ENCODE measurements at regions not wholly inside any gene's neighbourhood (a gene's known extent, or its start where the extent isn't known, plus 50 kb on each side); places are given as distances from the start of the nearest gene placed in this dataset.
"Not testable (repeated sequence)": the region's sequence is repeated elsewhere in the genome, so short reads cannot be mapped to it uniquely, and the experiment has no call there.

DNA sequence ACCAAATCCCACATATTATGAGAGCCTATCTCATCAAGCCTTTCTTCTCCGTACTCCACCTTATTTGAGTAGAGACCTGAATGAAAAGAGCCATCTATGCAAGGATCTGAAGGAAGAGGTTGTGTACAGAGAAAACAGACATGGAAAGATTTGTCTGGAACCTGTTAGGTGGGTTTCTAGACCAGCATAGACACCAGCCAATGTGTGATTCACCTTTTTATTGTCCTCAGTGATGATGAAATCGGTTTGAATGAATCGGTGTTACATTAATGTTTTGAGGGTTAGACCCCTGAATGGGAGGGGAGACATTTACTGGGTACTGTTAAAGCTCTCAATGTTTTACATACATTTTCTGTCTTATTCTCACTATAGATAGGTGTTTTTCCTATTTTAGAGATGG is 223.6 kb downstream of the NMUR2 start:
- no peak for DNase-seq
- Mint-ChIP-seq H3K4me3 (no peak overlapping the region), H3K36me3 (no peaks in the 10 kb centered on the region), H3K27me3 (no peaks in the 10 kb centered on the region), H3K9me3 (peaks cover 1% of the 10 kb centered on the region), H3K27ac (no peak overlapping the region), H3K4me1 (no peaks in the 10 kb centered on the region)
- CTCF ChIA-PET = no interaction called here

- Mint-ChIP-seq H3K9me3 (peaks cover 1% of the 10 kb centered on the region), H3K36me3 (no peaks in the 10 kb centered on the region), H3K27me3 (no peaks in the 10 kb centered on the region), H3K4me3 (no peak overlapping the region), H3K4me1 (no peaks in the 10 kb centered on the region), H3K27ac (no peak overlapping the region)
- DNase-seq = no peak
- CTCF ChIA-PET = no interaction called here
Observed at GRCh38 chr5:152178350-152178699, 226.8 kb downstream of the NMUR2 start.

DNA sequence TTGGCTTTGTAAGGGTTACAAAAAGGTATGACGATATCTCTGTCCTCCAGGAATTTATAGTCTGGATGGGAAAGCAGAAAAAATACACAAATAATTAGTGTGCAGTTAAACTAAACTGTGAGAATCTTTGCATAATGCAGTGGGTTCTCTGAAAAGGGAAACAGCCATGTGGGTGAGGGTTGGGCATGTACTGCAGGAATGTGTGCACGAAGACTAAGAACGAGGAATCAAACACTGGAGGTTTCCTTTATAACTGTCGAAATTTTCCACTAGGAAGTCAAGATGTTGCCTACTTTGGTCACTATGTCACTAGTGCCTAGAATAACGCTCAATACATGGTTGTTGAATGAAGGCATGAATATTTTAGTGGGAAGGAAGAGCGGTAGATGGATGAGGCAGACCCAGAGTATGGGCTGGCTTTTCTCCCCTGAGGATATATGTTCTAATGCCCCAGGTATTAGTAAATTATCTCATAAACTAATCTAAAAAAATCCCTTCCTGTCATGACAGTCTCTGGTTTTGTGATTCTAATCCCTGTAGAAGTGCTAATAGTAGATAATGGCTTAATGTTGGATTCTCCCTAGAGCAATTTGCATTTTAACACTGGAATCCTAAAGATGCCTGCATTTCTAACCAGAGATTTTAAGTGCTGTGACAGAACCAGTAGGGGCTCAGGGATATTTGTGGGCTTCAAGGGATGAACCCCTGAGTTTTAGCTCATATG is 227.3 kb downstream of the NMUR2 start:
- Mint-ChIP-seq H3K4me3 (no peak overlapping the region), H3K4me1 (no peaks in the 10 kb centered on the region), H3K9me3 (peaks cover 1% of the 10 kb centered on the region), H3K36me3 (no peaks in the 10 kb centered on the region), H3K27ac (no peak overlapping the region), H3K27me3 (no peaks in the 10 kb centered on the region)
- DNase-seq = no peak
- CTCF ChIA-PET = no interaction called here

GRCh38 chr5:152171888-152172287 is 233.2 kb downstream of the NMUR2 start:
- Mint-ChIP-seq H3K4me1 (no peaks in the 10 kb centered on the region), H3K4me3 (no peak overlapping the region)

GRCh38 chr5:152170350-152170749 is 234.7 kb downstream of the NMUR2 start:
- no peak overlapping the region for H3K4me3 Mint-ChIP-seq
- no peak overlapping the region for H3K27ac Mint-ChIP-seq
- no peaks in the 10 kb centered on the region for H3K9me3 Mint-ChIP-seq
- no peaks in the 10 kb centered on the region for H3K27me3 Mint-ChIP-seq
- H3K36me3 Mint-ChIP-seq = no peaks in the 10 kb centered on the region
- no peaks in the 10 kb centered on the region for H3K4me1 Mint-ChIP-seq
- CTCF ChIA-PET = no interaction called here
- no peak for DNase-seq

More at GRCh38 chr5:152171888-152172287, 233.2 kb downstream of the NMUR2 start:
- H3K9me3 Mint-ChIP-seq = no peaks in the 10 kb centered on the region
- CTCF ChIA-PET = interaction anchor here (0.9 kb wide), 1 partner anchor 29 kb away, joined by 3 read pairs; no protein-coding TSS in a partner anchor
- no peak overlapping the region for H3K27ac Mint-ChIP-seq
- no peak for DNase-seq
- H3K36me3 Mint-ChIP-seq = no peaks in the 10 kb centered on the region
- H3K27me3 Mint-ChIP-seq = no peaks in the 10 kb centered on the region

DNA sequence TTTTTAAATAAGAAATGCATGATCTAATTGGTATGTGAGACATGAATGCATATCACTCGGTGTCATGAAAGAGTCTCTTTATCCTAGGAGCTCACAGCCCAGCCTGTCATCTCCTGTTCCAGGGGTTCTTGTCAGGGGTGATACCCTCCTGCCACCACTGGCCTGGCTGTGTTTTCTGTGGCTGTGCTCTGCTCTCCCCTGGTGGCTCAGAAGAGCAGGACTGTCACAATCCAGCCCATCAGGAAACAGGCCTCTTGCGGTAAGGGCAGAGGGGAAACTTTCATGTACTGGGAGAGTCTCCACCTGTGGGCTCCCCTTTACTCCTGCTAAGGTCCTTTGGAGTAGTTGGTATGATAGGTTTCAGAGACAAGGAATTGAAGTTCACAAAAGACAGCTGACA is 240.2 kb upstream of the GLRA1 start:
- Mint-ChIP-seq H3K27me3 (no peaks in the 10 kb centered on the region), H3K4me1 (peaks cover 4% of the 10 kb centered on the region), H3K4me3 (no peak overlapping the region), H3K36me3 (no peaks in the 10 kb centered on the region), H3K9me3 (no peaks in the 10 kb centered on the region), H3K27ac (no peak overlapping the region)
- CTCF ChIA-PET = no interaction called here
- no peak for DNase-seq

DNA sequence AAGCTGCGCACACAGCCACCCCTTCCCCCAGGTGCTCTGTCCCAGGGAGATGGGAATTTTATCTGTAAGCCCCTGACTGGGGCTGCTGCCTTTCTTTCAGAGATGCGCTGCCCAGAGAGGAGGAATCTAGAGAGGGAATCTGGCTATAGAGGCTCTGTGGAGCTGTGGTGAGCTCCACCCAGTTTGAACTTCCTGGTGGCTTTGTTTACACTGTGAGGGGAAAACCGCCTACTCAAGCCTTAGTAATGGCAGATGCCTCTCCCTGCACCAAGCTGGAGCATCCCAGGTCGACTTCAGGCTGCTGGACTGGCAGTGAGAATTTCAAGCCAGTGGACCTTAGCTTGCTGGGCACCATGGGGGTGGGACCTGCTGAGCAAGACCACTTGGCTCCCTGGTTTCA is 235.2 kb upstream of the GLRA1 start:
- CTCF ChIA-PET, H3K36me3 Mint-ChIP-seq, H3K4me3 Mint-ChIP-seq, DNase-seq, H3K27me3 Mint-ChIP-seq: not testable (repeated sequence)
- Mint-ChIP-seq H3K27ac (peak overlapping the region; percentile 62), H3K4me1 (peaks cover 14% of the 10 kb centered on the region), H3K9me3 (peaks cover 14% of the 10 kb centered on the region)

- H3K27ac Mint-ChIP-seq, DNase-seq, H3K4me1 Mint-ChIP-seq, CTCF ChIA-PET, H3K36me3 Mint-ChIP-seq, H3K27me3 Mint-ChIP-seq, H3K4me3 Mint-ChIP-seq: not testable (repeated sequence)
- peaks cover 16% of the 10 kb centered on the region for H3K9me3 Mint-ChIP-seq
Observed at GRCh38 chr5:152154452-152154851, 229.8 kb upstream of the GLRA1 start.

GRCh38 chr5:152151940-152152339 is 227.3 kb upstream of the GLRA1 start:
- no peak overlapping the region for H3K4me3 Mint-ChIP-seq
- H3K4me1 Mint-ChIP-seq = no peaks in the 10 kb centered on the region
- H3K27me3 Mint-ChIP-seq = peaks cover 7% of the 10 kb centered on the region
- no peak for DNase-seq
- peaks cover 4% of the 10 kb centered on the region for H3K9me3 Mint-ChIP-seq
- H3K36me3 Mint-ChIP-seq = no peaks in the 10 kb centered on the region
- H3K27ac Mint-ChIP-seq = no peak overlapping the region
- CTCF ChIA-PET = no interaction called here

GRCh38 chr5:152151113-152151512 is 226.5 kb upstream of the GLRA1 start:
- CTCF ChIA-PET = no interaction called here
- H3K27ac Mint-ChIP-seq = no peak overlapping the region
- no peaks in the 10 kb centered on the region for H3K4me1 Mint-ChIP-seq
- H3K36me3 Mint-ChIP-seq = no peaks in the 10 kb centered on the region
- H3K9me3 Mint-ChIP-seq = peaks cover 4% of the 10 kb centered on the region
- H3K4me3 Mint-ChIP-seq = no peak overlapping the region
- no peak for DNase-seq
- H3K27me3 Mint-ChIP-seq = peaks cover 7% of the 10 kb centered on the region

DNA sequence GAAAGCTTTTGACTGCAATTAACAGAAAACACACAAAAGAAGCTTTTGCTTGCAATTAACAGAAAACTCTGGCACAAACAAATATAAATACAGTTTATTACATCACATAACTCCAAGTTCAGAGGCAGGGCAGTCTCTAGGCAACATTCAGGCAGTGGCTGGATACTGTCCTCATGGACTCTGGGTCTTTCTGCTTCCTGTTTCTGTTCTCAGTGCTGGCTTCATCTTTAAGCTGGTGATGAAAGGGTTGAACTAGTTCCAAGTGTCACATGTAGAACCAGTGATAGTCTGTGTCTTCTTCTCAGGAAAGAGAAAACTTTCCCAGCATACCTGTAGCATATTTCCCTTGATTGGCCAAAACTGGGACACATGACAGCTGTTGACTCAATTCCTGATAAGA is 222.6 kb upstream of the GLRA1 start:
- Mint-ChIP-seq H3K27me3 (peaks cover 12% of the 10 kb centered on the region), H3K36me3 (no peaks in the 10 kb centered on the region), H3K4me3 (no peak overlapping the region), H3K27ac (no peak overlapping the region), H3K4me1 (no peaks in the 10 kb centered on the region), H3K9me3 (no peaks in the 10 kb centered on the region)
- CTCF ChIA-PET = interaction anchor here (10.0 kb wide), 1 partner anchor 320 kb away, joined by 168 read pairs; no protein-coding TSS in a partner anchor
- DNase-seq = no peak

DNA sequence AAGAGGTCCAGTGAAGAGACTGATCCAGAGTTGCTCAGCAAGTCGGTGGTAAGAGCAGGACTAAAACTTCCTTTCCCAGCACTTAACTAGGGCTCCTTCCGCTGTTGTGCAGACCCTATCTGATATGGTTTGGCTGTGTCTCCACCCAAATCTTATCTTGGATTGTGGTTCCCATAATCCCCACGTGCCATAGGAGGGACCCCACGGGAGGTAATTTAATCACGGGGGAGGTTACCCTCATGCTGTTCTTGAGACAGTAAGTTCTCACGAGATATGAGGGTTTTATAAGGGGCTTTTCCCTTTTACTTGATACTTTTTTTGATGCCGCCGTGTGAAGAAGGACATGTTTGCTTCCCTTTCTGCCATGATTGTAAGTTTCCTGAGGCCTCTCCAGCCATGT is 221.9 kb upstream of the GLRA1 start:
- H3K27ac Mint-ChIP-seq = peak overlapping the region; percentile 30
- H3K4me3 Mint-ChIP-seq = no peak overlapping the region
- no peaks in the 10 kb centered on the region for H3K4me1 Mint-ChIP-seq
- H3K9me3 Mint-ChIP-seq = no peaks in the 10 kb centered on the region
- CTCF ChIA-PET = interaction anchor here (10.0 kb wide), 1 partner anchor 320 kb away, joined by 168 read pairs; no protein-coding TSS in a partner anchor
- no peaks in the 10 kb centered on the region for H3K36me3 Mint-ChIP-seq
- peaks cover 12% of the 10 kb centered on the region for H3K27me3 Mint-ChIP-seq
- DNase-seq = no peak

DNA sequence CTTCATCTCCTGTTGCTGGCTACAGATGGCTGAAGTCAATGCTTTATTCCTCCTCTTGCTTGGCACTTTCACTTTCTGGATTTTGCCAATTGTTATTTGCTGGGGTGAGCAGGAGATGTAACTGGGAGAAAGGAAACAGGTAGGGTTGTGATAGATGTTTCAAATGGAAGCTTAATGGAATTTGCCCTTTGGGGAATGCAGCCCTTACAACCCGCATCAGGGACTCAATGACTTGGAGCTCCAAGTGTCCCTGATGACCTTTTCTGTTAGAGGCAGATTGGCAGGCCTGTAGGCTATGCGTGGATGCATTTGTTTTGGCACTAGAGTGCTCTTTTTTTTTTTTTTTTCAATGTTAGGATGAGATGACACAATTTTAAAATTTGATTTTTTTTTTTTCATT is 219.9 kb upstream of the GLRA1 start:
- no peaks in the 10 kb centered on the region for H3K36me3 Mint-ChIP-seq
- CTCF ChIA-PET = interaction anchor here (0.6 to 10.0 kb wide), 4 partner anchors 47 to 486 kb away, joined by 3 to 168 read pairs (median 8); no protein-coding TSS in a partner anchor
- DNase-seq = no peak
- H3K27me3 Mint-ChIP-seq = peaks cover 12% of the 10 kb centered on the region
- H3K4me3 Mint-ChIP-seq = no peak overlapping the region
- H3K27ac Mint-ChIP-seq = no peak overlapping the region
- H3K4me1 Mint-ChIP-seq = no peaks in the 10 kb centered on the region
- H3K9me3 Mint-ChIP-seq = no peaks in the 10 kb centered on the region

DNA sequence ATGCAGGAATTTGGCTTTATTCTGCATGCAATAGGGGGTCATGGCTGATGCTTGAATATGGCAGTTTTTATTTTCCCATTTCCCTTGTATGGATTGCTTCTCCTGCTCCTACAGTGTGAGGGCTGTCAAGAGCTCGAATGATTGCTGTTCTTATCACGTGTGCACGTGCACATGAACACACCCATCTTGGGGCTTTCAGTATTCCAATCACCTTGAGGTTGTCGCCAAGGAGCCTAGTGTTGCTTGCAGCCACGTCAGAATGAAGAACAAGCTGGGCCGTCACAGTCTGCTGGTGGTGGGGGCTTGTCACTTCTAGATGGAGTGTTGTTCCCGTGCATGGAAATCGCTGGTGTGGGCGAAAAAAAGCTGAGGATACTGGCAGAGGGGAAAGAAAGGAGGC is 219.4 kb upstream of the GLRA1 start:
- no peak for DNase-seq
- CTCF ChIA-PET = interaction anchor here (0.6 to 10.0 kb wide), 11 partner anchors 10 to 1893 kb away, joined by 3 to 168 read pairs (median 4); no protein-coding TSS in a partner anchor
- Mint-ChIP-seq H3K9me3 (no peaks in the 10 kb centered on the region), H3K36me3 (no peaks in the 10 kb centered on the region), H3K4me3 (no peak overlapping the region), H3K27ac (no peak overlapping the region), H3K4me1 (no peaks in the 10 kb centered on the region), H3K27me3 (peaks cover 12% of the 10 kb centered on the region)

- H3K4me1 Mint-ChIP-seq = no peaks in the 10 kb centered on the region
- H3K27me3 Mint-ChIP-seq = peaks cover 5% of the 10 kb centered on the region
- H3K27ac Mint-ChIP-seq = no peak overlapping the region
- H3K36me3 Mint-ChIP-seq = no peaks in the 10 kb centered on the region
- DNase-seq = peak; percentile 76
- no peak overlapping the region for H3K4me3 Mint-ChIP-seq
- CTCF ChIA-PET = interaction anchor here (0.9 to 10.0 kb wide), 18 partner anchors 9 to 1822 kb away, joined by 3 to 168 read pairs (median 4); no protein-coding TSS in a partner anchor
- no peaks in the 10 kb centered on the region for H3K9me3 Mint-ChIP-seq
Observed at GRCh38 chr5:152142840-152143469, 218.3 kb upstream of the GLRA1 start.

All from activated naive CD4-positive, alpha-beta T cell treated with anti-CD3 and anti-CD28 coated beads, Interleukin-2, amount 10 ng/mL, durations not matched to agents 7 days and 5 days (primary cell).